ENCODE measurements at regions not wholly inside any gene's neighbourhood (a gene's known extent, or its start where the extent isn't known, plus 50 kb on each side); places are given as distances from the start of the nearest gene placed in this dataset.

GRCh38 chr4:28148221-28148620, 1287.6 kb downstream of the STIM2 start:
- 52 to 76% methylated on average over 1 of the region's 1 CpG for WGBS, 2 donors
- H3K4me3 ChIP-seq, result no peak overlapping the region
- DNase-seq, result no peak
- no peaks in the 10 kb centered on the region for H3K4me1 ChIP-seq
- no peaks in the 10 kb centered on the region for H3K27me3 ChIP-seq
- H3K27ac ChIP-seq, result no peak overlapping the region
- intact Hi-C loops (cut with DNase I), result no loop called here
- H3K9me3 ChIP-seq, result no peaks in the 10 kb centered on the region
- H3K36me3 ChIP-seq, result no peaks in the 10 kb centered on the region
- TF ChIP-seq CTCF (IDR thresholded peaks at IDR 0.05) (no peak), POLR2A (IDR thresholded peaks at IDR 0.05) (no peak)

- Histone ChIP-seq H3K4me3 (no peak overlapping the region), H3K9me3 (no peaks in the 10 kb centered on the region), H3K4me1 (no peaks in the 10 kb centered on the region), H3K27ac (no peak overlapping the region), H3K36me3 (no peaks in the 10 kb centered on the region), H3K27me3 (no peaks in the 10 kb centered on the region)
- 68 to 69% methylated on average over 3 of the region's 3 CpGs for WGBS, 2 donors
- intact Hi-C loops (cut with DNase I), result no loop called here
- DNase-seq, result no peak
- TF ChIP-seq POLR2A (IDR thresholded peaks at IDR 0.05) (no peak), CTCF (IDR thresholded peaks at IDR 0.05) (no peak)
These were observed 1289.1 kb downstream of the STIM2 start for GRCh38 chr4:28149762-28150161.

- TF ChIP-seq CTCF (IDR thresholded peaks at IDR 0.05) (no peak), POLR2A (IDR thresholded peaks at IDR 0.05) (no peak)
- no peaks in the 10 kb centered on the region for H3K27me3 ChIP-seq
- intact Hi-C loops (cut with DNase I), result no loop called here
These were observed 1290.7 kb downstream of the STIM2 start for GRCh38 chr4:28151314-28151713.

DNA sequence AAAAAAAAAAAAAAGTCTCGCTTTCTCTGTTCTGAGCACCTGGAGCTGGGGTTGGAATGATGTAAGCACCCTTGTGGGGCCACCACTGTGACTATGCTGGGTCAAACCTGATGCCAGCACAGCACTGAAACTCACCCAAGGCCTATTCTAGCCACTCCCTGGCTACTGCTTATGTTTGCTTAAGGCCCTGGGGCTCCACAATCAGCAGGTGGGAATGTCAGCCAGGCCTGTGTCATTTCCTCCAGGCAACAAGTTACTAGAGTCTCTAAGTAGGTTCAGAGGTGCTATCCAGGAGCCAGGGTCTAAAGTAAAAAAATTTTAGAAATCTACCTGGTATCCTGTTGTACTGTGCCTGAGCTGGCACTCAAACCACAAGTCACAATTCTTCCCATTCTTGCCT, 1306.8 kb downstream of the STIM2 start:
- H3K36me3 ChIP-seq, result no peaks in the 10 kb centered on the region
- 67 to 71% methylated on average over 1 of the region's 1 CpG for WGBS, 2 donors

More at GRCh38 chr4:28151314-28151713, 1290.7 kb downstream of the STIM2 start:
- no peaks in the 10 kb centered on the region for H3K9me3 ChIP-seq
- H3K36me3 ChIP-seq, result no peaks in the 10 kb centered on the region
- H3K4me1 ChIP-seq, result no peaks in the 10 kb centered on the region
- H3K4me3 ChIP-seq, result no peak overlapping the region
- no peak for DNase-seq
- no peak overlapping the region for H3K27ac ChIP-seq

DNA sequence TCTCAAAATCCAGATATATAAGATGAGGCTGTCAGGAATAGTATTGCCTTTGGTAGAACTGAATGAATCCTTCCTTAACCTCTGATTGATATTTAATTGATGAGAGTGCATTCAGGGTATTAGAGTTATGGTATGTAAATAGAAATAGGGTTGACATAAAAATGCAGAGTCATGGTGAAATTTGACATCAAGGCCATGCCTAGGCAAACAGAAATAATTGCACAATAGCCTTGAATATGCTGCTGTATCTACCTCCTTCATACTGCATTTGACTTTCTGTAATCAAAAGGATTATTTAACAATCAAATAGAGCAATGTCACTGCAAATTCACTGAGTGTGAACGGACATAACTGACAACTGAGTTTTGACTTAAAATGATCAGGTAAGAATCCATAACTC, 1316.3 kb downstream of the STIM2 start:
- Histone ChIP-seq H3K4me3 (no peak overlapping the region), H3K27ac (no peak overlapping the region), H3K9me3 (no peaks in the 10 kb centered on the region), H3K4me1 (no peaks in the 10 kb centered on the region), H3K27me3 (no peaks in the 10 kb centered on the region), H3K36me3 (no peaks in the 10 kb centered on the region)
- DNase-seq, result no peak
- intact Hi-C loops (cut with DNase I), result no loop called here
- 32 to 50% methylated on average over 1 of the region's 1 CpG for WGBS, 2 donors
- TF ChIP-seq POLR2A (IDR thresholded peaks at IDR 0.05) (no peak), CTCF (IDR thresholded peaks at IDR 0.05) (no peak)

More for the DNA sequence above, 1306.8 kb downstream of the STIM2 start:
- intact Hi-C loops (cut with DNase I), result no loop called here
- no peaks in the 10 kb centered on the region for H3K4me1 ChIP-seq
- no peak for DNase-seq
- H3K27me3 ChIP-seq, result no peaks in the 10 kb centered on the region
- H3K9me3 ChIP-seq, result peaks cover 0 to 5% (median 0%) of the 10 kb centered on the region in 3 donors
- no peak overlapping the region for H3K27ac ChIP-seq
- no peak for TF ChIP-seq CTCF (IDR thresholded peaks at IDR 0.05)
- no peak for TF ChIP-seq POLR2A (IDR thresholded peaks at IDR 0.05)
- H3K4me3 ChIP-seq, result no peak overlapping the region
